GM18499 (cell line): ENCODE measurements at regions not wholly inside any gene's neighbourhood (a gene's known extent, or its start where the extent isn't known, plus 50 kb on each side); places are given as distances from the start of the nearest gene placed in this dataset.
"Not testable (repeated sequence)": the region's sequence is repeated elsewhere in the genome, so short reads cannot be mapped to it uniquely, and the experiment has no call there.

Experiments used
- ATAC-seq: cut with Tn5 transposase; IDR thresholded peaks from one replicate; pipeline ENCODE4 v1.9.1; 2021; ENCODE audit warnings: moderate number of reproducible peaks; ENCODE audit not compliant: insufficient read depth, unreplicated experiment

DNA sequence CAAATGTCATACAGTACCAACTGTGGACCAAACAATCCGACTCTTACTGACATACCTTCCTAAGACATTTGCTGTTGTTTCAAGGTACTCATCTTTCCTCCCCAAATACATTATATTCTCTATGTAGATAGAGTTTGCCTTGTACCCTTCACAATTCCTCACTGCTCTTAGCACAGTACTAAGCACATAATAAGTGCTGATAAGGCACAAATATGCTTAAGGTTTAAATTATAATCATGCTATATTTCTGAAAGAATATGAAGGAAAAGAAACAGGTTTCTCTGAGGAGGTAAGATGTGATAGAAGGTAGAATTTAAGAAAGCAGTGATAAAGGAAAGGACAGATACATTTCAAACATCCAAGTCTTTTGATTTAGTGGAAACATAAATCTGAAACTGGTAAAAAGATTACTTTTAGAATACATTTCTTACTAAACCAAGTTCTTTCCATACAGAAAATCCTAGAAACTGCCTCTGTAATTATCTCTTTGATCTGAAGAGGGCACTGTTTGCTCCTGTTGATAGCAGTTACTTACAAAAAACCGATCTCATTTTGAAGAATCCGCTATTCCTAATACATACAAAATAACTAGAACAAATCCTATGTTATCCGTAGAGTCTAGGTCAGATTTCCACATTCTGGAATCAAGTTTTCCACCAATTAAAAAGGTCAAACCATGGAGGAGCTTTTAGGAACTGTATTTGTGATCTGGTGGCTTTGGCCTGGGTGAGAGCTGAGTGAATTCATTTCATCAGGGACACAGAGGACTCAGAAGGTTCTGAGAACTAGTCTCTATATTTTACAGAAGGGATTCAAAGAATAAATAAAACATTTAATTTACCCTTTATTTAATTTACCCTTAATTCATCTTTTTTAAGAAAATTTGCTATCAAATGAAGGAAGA, 311.9 kb downstream of the DAD1 start:
- ATAC-seq, result no peak

- ATAC-seq, result no peak
These were observed 316.9 kb downstream of the DAD1 start for GRCh38 chr14:22271838-22272799.

- no peak for ATAC-seq
These were observed 320.1 kb downstream of the DAD1 start for GRCh38 chr14:22268875-22269274.

GRCh38 chr14:22266683-22267082, 322.3 kb downstream of the DAD1 start:
- no peak for ATAC-seq

DNA sequence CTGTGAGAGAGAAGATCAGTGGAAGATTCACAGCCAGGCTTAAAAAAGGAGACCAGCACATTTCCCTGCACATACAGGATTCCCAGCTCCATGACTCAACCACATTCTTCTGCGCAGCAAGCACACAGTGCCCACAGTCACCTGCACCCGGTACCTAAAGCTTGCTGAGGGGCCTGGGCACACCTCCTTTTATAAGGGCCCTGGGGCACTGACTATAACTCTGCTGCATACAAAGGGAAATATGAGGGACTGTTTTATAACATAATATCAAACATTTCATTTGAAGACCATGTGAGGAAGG, 322.9 kb downstream of the DAD1 start:
- no peak for ATAC-seq

GRCh38 chr14:22265319-22266141, 323.5 kb downstream of the DAD1 start:
- no peak for ATAC-seq

DNA sequence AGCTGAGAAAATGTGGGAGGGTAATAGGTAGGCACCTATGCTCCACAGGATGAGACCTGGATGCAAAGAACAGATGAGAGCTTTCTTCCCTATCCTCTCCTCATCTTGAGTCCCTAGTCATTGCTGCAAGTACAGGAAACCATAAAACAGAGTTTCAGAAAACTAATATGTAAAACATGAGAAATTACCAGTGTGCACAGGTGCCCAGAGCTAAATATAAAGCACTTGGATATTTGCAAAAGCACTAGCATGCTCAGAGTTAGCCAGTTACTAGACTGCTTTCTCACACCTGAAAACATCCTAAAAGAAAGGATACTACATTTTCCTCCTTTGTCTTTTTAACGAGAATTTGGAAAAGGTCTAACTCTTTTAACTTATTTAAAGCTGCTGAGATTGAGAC, 324.3 kb downstream of the DAD1 start:
- no peak for ATAC-seq

- no peak for ATAC-seq
These were observed 325.1 kb downstream of the DAD1 start for GRCh38 chr14:22263961-22264360.

DNA sequence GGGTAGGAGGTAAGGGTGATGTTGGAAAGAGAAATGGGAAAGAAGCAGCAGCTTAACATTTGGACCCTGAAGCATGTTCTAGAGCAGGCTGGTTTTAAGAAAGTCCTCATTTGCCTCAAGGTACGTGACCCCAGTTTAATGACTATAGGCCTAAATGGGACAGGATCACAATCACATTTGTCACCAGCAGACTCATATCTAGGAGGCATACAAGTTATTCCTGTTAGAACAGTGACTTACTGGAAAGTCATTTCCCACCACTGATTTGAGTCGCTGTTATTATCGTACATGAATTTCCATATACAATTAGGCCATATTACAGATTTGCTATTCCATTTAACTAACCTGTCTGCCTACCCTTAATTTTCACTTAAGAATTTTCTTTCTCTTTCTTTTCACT, 326.1 kb downstream of the DAD1 start:
- ATAC-seq, result no peak

DNA sequence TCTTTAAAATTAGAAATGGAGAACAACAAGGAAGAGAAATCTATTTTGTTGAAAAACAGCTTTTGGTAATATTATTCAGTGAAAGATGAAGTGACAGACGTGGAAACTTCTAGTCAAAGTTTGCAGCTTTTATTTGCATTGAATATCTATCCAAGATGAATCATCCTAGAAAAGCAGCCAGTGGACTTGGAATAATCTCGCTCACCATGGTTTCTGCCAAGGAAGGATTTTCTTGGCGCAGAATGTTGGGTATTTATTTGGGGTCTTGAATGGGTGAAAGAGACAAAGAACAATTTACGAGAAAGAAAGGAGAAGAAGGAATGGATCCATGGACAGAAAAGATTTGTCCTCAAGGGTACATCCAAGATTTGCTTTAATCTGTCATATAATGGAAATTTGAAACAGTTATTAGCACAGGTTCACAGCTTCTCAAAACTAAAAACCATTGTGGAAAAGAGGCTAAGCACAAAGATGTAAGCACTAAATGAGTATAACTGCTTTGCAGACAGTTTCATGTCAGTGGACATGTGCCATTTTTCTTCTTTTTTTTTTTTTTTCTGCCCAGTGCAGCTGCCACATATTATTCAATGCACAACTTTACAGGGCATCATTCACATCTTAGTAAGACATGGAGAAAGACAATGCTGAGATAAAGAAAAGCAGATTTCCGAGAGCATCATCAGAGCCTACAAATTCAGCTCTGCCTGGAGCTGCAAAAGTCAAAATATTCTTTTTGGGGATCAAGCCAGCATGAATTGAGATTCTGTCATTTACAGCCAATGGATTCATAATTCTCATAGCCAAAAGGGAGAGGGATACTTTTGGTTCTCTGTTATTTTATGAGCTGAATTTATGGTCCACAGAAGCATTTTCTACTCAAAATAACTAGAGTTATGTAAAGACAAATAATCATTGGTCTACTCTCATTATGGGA, 333.7 kb downstream of the DAD1 start:
- no peak for ATAC-seq

GRCh38 chr14:22252686-22253085, 336.3 kb downstream of the DAD1 start:
- ATAC-seq, result no peak

DNA sequence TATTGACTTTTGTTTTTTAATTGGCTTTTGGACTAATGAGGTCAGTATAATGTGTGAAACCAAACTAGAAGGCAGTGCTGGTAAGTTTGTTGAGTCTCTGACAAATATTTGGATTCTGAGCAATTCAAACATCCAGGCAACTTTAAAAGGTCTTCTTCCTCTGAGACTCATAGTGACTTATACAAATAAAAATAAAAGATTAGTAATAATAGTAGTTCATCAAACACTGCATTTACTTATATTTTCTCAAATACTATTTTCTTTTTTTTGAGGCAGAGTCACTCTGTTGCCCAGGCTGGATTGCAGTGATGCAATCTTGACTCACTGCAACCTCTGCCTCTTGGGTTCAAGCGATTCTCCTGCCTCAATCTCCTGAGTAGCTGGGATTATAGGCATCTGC, 337.9 kb downstream of the DAD1 start:
- no peak for ATAC-seq

- no peak for ATAC-seq
These were observed 339.3 kb downstream of the DAD1 start for GRCh38 chr14:22249770-22250169.

- ATAC-seq, result no peak
These were observed 344.9 kb downstream of the DAD1 start for GRCh38 chr14:22243971-22244581.

DNA sequence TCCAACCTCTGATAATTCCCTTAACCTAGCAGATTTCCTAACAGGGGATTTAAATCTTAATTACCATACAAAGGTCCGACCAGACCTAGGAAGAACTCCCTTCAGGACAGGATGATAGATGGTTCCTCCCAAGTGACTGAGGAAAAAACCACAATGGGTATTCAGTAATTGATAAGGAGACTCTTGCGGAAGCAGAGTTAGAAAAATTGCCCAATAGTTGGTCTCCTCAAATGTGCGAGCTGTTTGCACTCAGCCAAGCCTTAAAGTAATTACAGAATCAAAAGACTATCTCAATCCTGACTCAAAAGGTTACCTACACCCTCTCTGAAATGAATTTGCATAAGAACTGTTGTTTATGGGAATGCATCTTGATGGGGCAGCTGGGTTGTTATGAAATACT, 350.7 kb downstream of the DAD1 start:
- not testable (repeated sequence) for ATAC-seq

- no peak for ATAC-seq
These were observed 355.6 kb downstream of the DAD1 start for GRCh38 chr14:22233377-22233776.

DNA sequence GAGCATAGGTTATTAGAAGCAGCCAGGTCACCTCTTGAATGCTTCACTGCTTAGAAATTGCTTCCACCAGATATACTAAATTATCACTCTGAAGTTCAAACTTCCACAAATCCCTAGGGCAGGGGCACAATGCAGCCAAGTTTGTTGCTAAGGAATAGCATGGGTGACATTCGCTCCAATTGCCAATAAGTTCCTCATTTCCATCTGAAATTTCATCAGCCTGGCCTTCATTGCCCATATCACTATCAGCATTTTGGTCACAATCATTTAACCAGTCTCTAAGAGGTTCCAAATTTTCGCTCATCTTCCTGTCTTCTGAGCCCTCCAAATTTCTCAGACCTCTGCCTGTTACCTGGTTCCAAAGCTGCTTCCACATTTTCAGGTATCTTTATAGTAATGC, 356.1 kb downstream of the DAD1 start:
- ATAC-seq, result no peak

GRCh38 chr14:22232486-22232885, 356.5 kb downstream of the DAD1 start:
- no peak for ATAC-seq

- ATAC-seq, result no peak
These were observed 358.0 kb downstream of the DAD1 start for GRCh38 chr14:22231018-22231417.
